GM19452 (cell line): ENCODE measurements at regions not wholly inside any gene's neighbourhood (a gene's known extent, or its start where the extent isn't known, plus 50 kb on each side); places are given as distances from the start of the nearest gene placed in this dataset.

Source experiments
- ATAC-seq: cut with Tn5 transposase; IDR thresholded peaks from one replicate; pipeline ENCODE4 v1.9.1; 2021; ENCODE audit not compliant: unreplicated experiment

DNA sequence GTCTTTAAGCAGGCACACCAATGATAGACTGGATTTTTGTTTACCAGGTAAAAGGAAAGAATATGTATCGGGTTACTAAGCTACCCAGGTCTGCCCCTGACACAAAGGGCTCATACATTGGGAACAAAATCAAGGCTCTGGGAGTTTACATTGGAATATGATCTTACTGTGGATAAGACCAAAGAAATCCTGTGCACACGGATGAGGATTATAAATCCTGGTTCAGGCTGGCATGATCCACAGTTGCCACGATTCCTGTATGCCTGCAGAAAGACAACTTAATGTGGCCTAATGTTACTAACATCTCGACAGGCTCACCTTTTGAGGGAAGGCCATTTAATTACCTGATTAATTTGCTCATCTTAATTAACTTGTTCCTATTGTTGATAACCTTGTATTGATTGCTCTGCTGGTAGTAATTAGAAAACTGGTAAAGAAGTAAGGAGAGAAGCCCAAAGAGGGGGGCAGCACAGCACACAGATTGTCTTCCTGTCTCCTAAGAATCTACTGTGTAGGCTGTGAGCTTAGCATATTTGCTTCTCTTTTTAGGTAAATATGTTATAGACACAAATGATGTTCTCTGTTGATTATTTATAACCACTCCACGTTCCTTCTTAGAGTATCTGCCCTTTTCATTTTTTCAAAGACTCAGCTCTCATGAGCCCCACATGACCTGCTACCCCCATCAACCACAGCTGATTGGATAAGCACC is 51.0 kb upstream of the TOX3 start:
- ATAC-seq = no peak

DNA sequence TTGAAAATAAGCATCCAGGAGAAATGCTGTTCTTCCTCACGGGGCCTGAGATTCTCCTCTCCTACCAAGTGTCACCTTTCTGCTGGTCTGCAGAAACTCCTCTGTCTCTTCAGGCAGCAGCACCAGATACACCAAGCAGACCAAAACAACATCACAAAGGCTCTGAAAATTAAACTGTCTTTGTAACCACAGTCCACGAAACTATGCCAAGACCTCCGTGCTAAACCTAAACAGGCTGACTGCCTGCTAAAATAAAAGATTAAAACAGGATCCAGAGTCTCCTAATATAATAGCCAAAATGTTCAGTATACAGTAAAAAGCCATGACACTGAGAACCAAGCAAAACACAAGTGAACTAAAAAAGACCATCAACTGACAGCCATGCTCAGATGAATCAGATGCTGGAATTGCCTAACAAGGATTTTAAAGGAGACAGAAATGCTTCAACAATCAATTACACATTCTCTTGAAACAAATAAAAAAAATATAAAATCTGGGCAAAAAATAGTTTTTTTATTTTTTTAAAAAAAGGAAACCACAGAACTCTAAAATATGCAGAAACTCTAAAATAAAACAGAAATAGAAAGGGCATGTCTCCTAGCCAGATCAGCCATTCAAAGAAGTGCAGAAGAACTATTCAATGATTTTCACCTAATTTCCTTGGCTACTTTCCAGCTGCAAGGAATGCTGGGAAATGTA is 50.3 kb upstream of the TOX3 start:
- no peak for ATAC-seq
